K562 (cell line): ENCODE measurements at regions not wholly inside any gene's neighbourhood (a gene's known extent, or its start where the extent isn't known, plus 50 kb on each side); places are given as distances from the start of the nearest gene placed in this dataset.

Source experiments
- ATAC-seq: fragments of 200-7000 bp; cut with Tn5 transposase; 3 replicates; pipeline ENCODE4 v1.9.1; 2020; ENCODE audit warnings: moderate library complexity
- BruUV-seq: library from RNA; stranded (reverse); fragments of 400-500 nt; replicated peaks from 2 replicates; lab custom pipeline; 2021; lab: Mats Ljungman, UMichigan
- CTCF ChIA-PET: fragments of 300-600 bp; formaldehyde crosslinking; extraction: SDS; loops from one replicate; lab custom pipeline; 2021; ENCODE audit warnings: low intra/inter-chr PET ratio; lab: Yijun Ruan, JAX
- POLR2A ChIA-PET: fragments of 300-600, 350-650 bp; sonication (Branson Sonifier 250); formaldehyde crosslinking; extraction: SDS; loops from one replicate; lab custom pipeline; 2021; ENCODE audit warnings: antibody characterized with exemption, inconsistent platforms; lab: Yijun Ruan, JAX
- DNase-seq, 4 experiments: peaks; one replicate each; pipeline versions ENCODE4 v3.0.0 to v3.0.0-alpha.2; 2011 to 2018; ENCODE audit warnings: low spot score in 3 of 4, mixed read lengths in 3 of 4; ENCODE audit errors: extremely low read depth in 1 of 4
- FAIRE-seq: peaks from 2 replicates; lab custom pipeline; 2011; peaks lifted over from hg19 to GRCh38; lab: Jason Lieb, UNC
- H2AFZ ChIP-seq: 2 replicates; pipeline ENCODE4 v1.6.0; 2011; ENCODE audit warnings: low read depth, low read length, control low read depth, inconsistent platforms
- H3K27ac ChIP-seq: fragments of 200-600 bp; 3 replicates; pipeline ENCODE4 v1.8.0; 2011; ENCODE audit warnings: low read depth, mild to moderate bottlenecking, control low read depth, inconsistent platforms, low read length, moderate library complexity, mixed read lengths; ENCODE audit errors: extremely low read depth
- H3K27me3 ChIP-seq, 2 experiments: fragments of 300-600 bp in 1 of 2; 2 replicates in 1 of 2; 3 replicates in 1 of 2; pipeline versions ENCODE4 v1.6.0 to v1.8.0; 2011; ENCODE audit warnings: inconsistent platforms in 2 of 2, low read length in 2 of 2, mild to moderate bottlenecking in 1 of 2, mixed read lengths in 1 of 2, moderate library complexity in 1 of 2; ENCODE audit not compliant: control insufficient read depth in 2 of 2, insufficient read depth in 2 of 2
- H3K36me3 ChIP-seq: fragments of 300-600 bp; 3 replicates; pipeline ENCODE4 v1.8.0; 2011; ENCODE audit warnings: mild to moderate bottlenecking, low read length, inconsistent platforms; ENCODE audit not compliant: control insufficient read depth, insufficient read depth
- H3K4me1 ChIP-seq, 2 experiments: fragments of 200-600 bp in 1 of 2; replicated peaks in 1 of 2; 2 replicates in 1 of 2; 3 replicates in 1 of 2; pipeline versions ENCODE4 v1.5.1 to v1.8.0; 2011; ENCODE audit warnings: inconsistent platforms in 2 of 2, low read length in 2 of 2, mild to moderate bottlenecking in 1 of 2, mixed read lengths in 1 of 2, moderate library complexity in 1 of 2; ENCODE audit not compliant: control insufficient read depth in 2 of 2, insufficient read depth in 2 of 2
- H3K4me2 ChIP-seq: 2 replicates; pipeline ENCODE4 v1.6.1; 2011; ENCODE audit warnings: low read length, control low read depth, inconsistent platforms, mixed read lengths; ENCODE audit not compliant: insufficient read depth
- H3K4me3 ChIP-seq: fragments of 200-600 bp; sonication (generic), shearing (Covaris generic); 2 replicates; pipeline ENCODE4 v1.5.1; 2016; ENCODE audit warnings: control low read depth, inconsistent platforms
- H3K79me2 ChIP-seq: fragments of 200-600 bp; 3 replicates; pipeline ENCODE4 v1.8.0; 2011; ENCODE audit warnings: low read length, inconsistent platforms; ENCODE audit not compliant: control insufficient read depth, insufficient read depth
- H3K9ac ChIP-seq, 2 experiments: 2 replicates each; pipeline versions ENCODE4 v1.6.0 to v1.6.1; 2011; ENCODE audit warnings: low read depth in 2 of 2, low read length in 2 of 2, control low read depth in 1 of 2, inconsistent platforms in 1 of 2, mild to moderate bottlenecking in 1 of 2, mixed read lengths in 1 of 2; ENCODE audit not compliant: insufficient read depth in 1 of 2
- H3K9me1 ChIP-seq: one replicate; pipeline ENCODE4 v1.6.0; 2011; ENCODE audit warnings: inconsistent platforms, mild to moderate bottlenecking, low read length, moderate library complexity; ENCODE audit not compliant: control insufficient read depth, insufficient read depth
- H3K9me3 ChIP-seq: replicated peaks from 2 replicates; pipeline ENCODE4 v1.5.1; 2011; ENCODE audit warnings: low read depth, low read length, inconsistent platforms; ENCODE audit not compliant: control insufficient read depth, insufficient read depth
- H4K20me1 ChIP-seq: replicated peaks from 2 replicates; pipeline ENCODE4 v1.6.1; 2011; ENCODE audit warnings: low read length, inconsistent platforms, mixed read lengths; ENCODE audit not compliant: control insufficient read depth, insufficient read depth
- BACH1 ChIP-seq: fragments of 200-800 bp; sonication (Bioruptor generic); IDR thresholded peaks from 2 replicates; pipeline ENCODE4 v1.6.1; 2016; ENCODE audit warnings: missing genetic modification characterization, missing compliant biosample characterization
- CREB1 ChIP-seq, 2 experiments: sonication (generic) in 1 of 2; formaldehyde crosslinking in 1 of 2; IDR thresholded peaks; 2 replicates each; pipeline versions ENCODE4 v1.6.1 to v1.8.0; 2012 to 2022; ENCODE audit warnings: inconsistent platforms in 1 of 2, mild to moderate bottlenecking in 1 of 2, missing genetic modification reagents in 1 of 2, moderate library complexity in 1 of 2
- GATAD2B ChIP-seq: fragments of 450-650 bp; IDR thresholded peaks from 2 replicates; pipeline ENCODE4 v1.6.1; 2017; ENCODE audit warnings: mild to moderate bottlenecking, borderline replicate concordance
- HCFC1 ChIP-seq: IDR thresholded peaks from 2 replicates; pipeline ENCODE4 v1.6.1; 2012; ENCODE audit warnings: low read depth, low read length, improper control_type of control experiment
- HOMEZ ChIP-seq: fragments of 250-450 bp; sonication (Bioruptor Pico); IDR thresholded peaks from 2 replicates; pipeline ENCODE4 v1.4.0; 2020; ENCODE audit warnings: mild to moderate bottlenecking, moderate library complexity
- KAT2B ChIP-seq: IDR thresholded peaks from one replicate; pipeline ENCODE4 v1.6.1; 2012; ENCODE audit warnings: low read depth, mild to moderate bottlenecking, control low read depth, inconsistent platforms, low read length, moderate library complexity
- NBN ChIP-seq: fragments of 450-650 bp; IDR thresholded peaks from 2 replicates; pipeline ENCODE4 v1.6.1; 2016; ENCODE audit warnings: low read depth, mild to moderate bottlenecking
- POLR2AphosphoS2 ChIP-seq: IDR thresholded peaks from 2 replicates; pipeline ENCODE4 v1.6.1; 2012; ENCODE audit warnings: low read length, improper control_type of control experiment
- PRMT5 ChIP-seq: sonication (generic); formaldehyde crosslinking; IDR thresholded peaks from 2 replicates; pipeline ENCODE4 v1.5.0; 2020; ENCODE audit warnings: missing genetic modification reagents
- SAP30 ChIP-seq: fragments of 200-600 bp; sonication (generic); IDR thresholded peaks from 2 replicates; pipeline ENCODE4 v1.6.1; 2012; ENCODE audit warnings: borderline replicate concordance, low read depth, mild to moderate bottlenecking, moderate library complexity, low read length, control low read depth, inconsistent platforms; ENCODE audit not compliant: insufficient read depth, poor library complexity, severe bottlenecking
- SNIP1 ChIP-seq: fragments of 450-650 bp; IDR thresholded peaks from 2 replicates; pipeline ENCODE4 v1.7.1; 2017; ENCODE audit warnings: low read depth, mild to moderate bottlenecking
- TCF3 ChIP-seq: sonication (generic); formaldehyde crosslinking; IDR thresholded peaks from 2 replicates; pipeline ENCODE4 v1.4.0; 2020; ENCODE audit warnings: mild to moderate bottlenecking, missing genetic modification reagents
- ZFP36 ChIP-seq: fragments of 150-350 bp; IDR thresholded peaks from 2 replicates; pipeline ENCODE4 v1.6.1; 2018; ENCODE audit warnings: low read length, low read depth; ENCODE audit not compliant: partially characterized antibody
- WGBS: fragments of 100-300 bp; shearing (Covaris generic); methylation state at CpG from one replicate; pipeline ENCODE4 v1.1.6; 2016; ENCODE audit warnings: low coverage, mixed read lengths; ENCODE audit not compliant: insufficient coverage; ENCODE audit errors: missing lambda C conversion rate; 5-methylcytosine and 5-hydroxymethylcytosine counted together
- in situ Hi-C: fragments of 300-500 bp; cut with MboI; formaldehyde crosslinking; loops from 4 replicates; pipeline ENCODE4 v1.15.0; 2018; ENCODE audit warnings: inconsistent platforms, mixed read lengths
- intact Hi-C: fragments of 100-400 bp; cut with micrococcal nuclease; formaldehyde crosslinking; loops from 2 replicates; pipeline ENCODE4 v1.14.2; 2022
- TF ChIP-seq, protein P1 (sequence below): IDR thresholded peaks from 2 replicates; pipeline ENCODE4 v1.6.1; 2016; ENCODE audit warnings: missing genetic modification characterization, missing compliant biosample characterization
- TF ChIP-seq, protein P2 (sequence below): fragments of 250-450 bp; sonication (Bioruptor Pico); IDR thresholded peaks from 2 replicates; pipeline ENCODE4 v1.8.0; 2022; ENCODE audit warnings: inconsistent platforms, mild to moderate bottlenecking, moderate library complexity, borderline replicate concordance

DNA sequence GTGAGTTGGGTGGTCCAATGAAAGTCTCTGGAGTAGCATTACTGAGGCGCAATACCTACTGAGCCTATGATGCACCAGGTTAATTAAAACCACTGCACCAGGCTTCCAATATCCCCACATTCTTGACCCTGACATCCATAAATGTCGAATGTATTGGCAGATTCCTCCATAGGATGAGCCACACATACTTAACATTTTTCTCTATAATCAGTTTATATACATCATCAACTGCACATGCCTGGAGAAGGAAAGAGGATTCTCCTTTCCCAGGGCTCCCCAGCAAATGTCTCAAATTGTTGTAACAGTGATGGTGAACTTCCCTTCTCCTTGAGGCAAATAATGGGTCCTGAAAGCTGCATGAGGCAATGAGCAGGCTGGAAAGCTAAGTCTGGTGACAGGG is 82.3 kb upstream of the LPP start (continued):
- TF ChIP-seq HOMEZ (CRISPR knock-in tag) (no peak), TCF3 (CRISPR knock-in tag) (no peak), PRMT5 (CRISPR knock-in tag) (no peak), SNIP1 (no peak)

DNA sequence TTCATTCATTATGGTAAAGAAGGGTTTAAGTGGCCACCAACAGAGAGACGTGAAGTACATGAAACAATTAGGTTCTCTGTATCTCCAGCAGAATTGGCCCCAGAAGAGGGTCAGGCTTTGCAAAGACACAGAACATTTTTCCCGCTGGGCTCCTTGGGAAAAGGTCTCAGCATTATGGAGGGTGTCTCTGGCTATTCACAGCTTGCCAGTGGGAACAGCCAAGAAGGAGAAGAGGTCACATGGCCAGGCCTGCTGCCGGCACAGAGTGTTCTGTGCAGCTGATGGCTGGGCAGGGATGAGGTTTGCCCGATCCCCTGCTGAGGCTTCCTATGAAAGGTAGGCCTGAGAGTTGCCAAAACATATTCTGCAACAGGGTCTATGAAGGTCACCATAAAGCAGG is 77.8 kb upstream of the LPP start:
- FAIRE-seq (no peak), DNase-seq (no peak), ATAC-seq (no peak)
- no peaks in the 10 kb centered on the region for H4K20me1 ChIP-seq
- no peak overlapping the region for H3K4me3 ChIP-seq
- BruUV-seq = no TSS peak
- no peak overlapping the region for H2AFZ ChIP-seq
- POLR2A ChIA-PET = interaction anchor here (0.6 kb wide), 1 partner anchor 806 kb away, joined by 3 read pairs; no protein-coding TSS in a partner anchor
- H3K79me2 ChIP-seq = no peaks in the 10 kb centered on the region
- intact Hi-C loops = no loop called here
- H3K9ac ChIP-seq = no peak overlapping the region
- no peaks in the 10 kb centered on the region for H3K27me3 ChIP-seq
- no peak for TF ChIP-seq BACH1 (tag)
- no peak for TF ChIP-seq ZFP36
- no peak for TF ChIP-seq TCF3 (CRISPR knock-in tag)
- TF ChIP-seq NBN = no peak
- no peak for TF ChIP-seq HCFC1
- TF ChIP-seq, protein P1, sequence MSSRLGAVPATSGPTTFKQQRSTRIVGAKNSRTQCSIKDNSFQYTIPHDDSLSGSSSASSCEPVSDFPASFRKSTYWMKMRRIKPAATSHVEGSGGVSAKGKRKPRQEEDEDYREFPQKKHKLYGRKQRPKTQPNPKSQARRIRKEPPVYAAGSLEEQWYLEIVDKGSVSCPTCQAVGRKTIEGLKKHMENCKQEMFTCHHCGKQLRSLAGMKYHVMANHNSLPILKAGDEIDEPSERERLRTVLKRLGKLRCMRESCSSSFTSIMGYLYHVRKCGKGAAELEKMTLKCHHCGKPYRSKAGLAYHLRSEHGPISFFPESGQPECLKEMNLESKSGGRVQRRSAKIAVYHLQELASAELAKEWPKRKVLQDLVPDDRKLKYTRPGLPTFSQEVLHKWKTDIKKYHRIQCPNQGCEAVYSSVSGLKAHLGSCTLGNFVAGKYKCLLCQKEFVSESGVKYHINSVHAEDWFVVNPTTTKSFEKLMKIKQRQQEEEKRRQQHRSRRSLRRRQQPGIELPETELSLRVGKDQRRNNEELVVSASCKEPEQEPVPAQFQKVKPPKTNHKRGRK (tag) = no peak
- TF ChIP-seq, protein P2, sequence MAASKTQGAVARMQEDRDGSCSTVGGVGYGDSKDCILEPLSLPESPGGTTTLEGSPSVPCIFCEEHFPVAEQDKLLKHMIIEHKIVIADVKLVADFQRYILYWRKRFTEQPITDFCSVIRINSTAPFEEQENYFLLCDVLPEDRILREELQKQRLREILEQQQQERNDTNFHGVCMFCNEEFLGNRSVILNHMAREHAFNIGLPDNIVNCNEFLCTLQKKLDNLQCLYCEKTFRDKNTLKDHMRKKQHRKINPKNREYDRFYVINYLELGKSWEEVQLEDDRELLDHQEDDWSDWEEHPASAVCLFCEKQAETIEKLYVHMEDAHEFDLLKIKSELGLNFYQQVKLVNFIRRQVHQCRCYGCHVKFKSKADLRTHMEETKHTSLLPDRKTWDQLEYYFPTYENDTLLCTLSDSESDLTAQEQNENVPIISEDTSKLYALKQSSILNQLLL (CRISPR knock-in tag) = no peak
- TF ChIP-seq GATAD2B = no peak
- no peak for TF ChIP-seq KAT2B
- TF ChIP-seq POLR2AphosphoS2 = no peak
- TF ChIP-seq SAP30 = no peak
- no peak for TF ChIP-seq CREB1 (IDR thresholded peaks at IDR 0.05)
- TF ChIP-seq CREB1 (CRISPR knock-in tag; IDR thresholded peaks at IDR 0.05) = no peak
- TF ChIP-seq, all 486 proteins: peak for 0
- 4% methylated on average over 4 of the region's 4 CpGs for WGBS
- no peak overlapping the region for H3K4me2 ChIP-seq
- CTCF ChIA-PET = no interaction called here
- H3K9me3 ChIP-seq = no peaks in the 10 kb centered on the region
- H3K27ac ChIP-seq = no peak overlapping the region
- no peaks in the 10 kb centered on the region for H3K9me1 ChIP-seq
- H3K4me1 ChIP-seq = no peaks in the 10 kb centered on the region
- no peaks in the 10 kb centered on the region for H3K36me3 ChIP-seq
- in situ Hi-C loops = no loop called here
